Neural progenitor cell (in vitro differentiated cells): ENCODE measurements at regions not wholly inside any gene's neighbourhood (a gene's known extent, or its start where the extent isn't known, plus 50 kb on each side); places are given as distances from the start of the nearest gene placed in this dataset. TPM values are rescaled to one million over a fixed set of nuclear protein-coding genes. Genes with fewer than 3 reads are reported as not detected.
"Not testable (repeated sequence)": the region's sequence is repeated elsewhere in the genome, so short reads cannot be mapped to it uniquely, and the experiment has no call there.

Source experiments
- DNase-seq: peaks from one replicate; pipeline ENCODE4 v3.0.0-alpha.2; 2016; ENCODE audit warnings: low spot score
- H2AFZ ChIP-seq: fragments of 200-600 bp; sonication (generic); replicated peaks from 2 replicates; pipeline ENCODE4 v1.6.1; 2016; ENCODE audit warnings: antibody characterized with exemption
- H3F3A ChIP-seq: fragments of 200-600 bp; sonication (generic); 2 replicates; pipeline ENCODE4 v1.6.1; 2016; ENCODE audit warnings: antibody characterized with exemption, low read depth
- H3K27ac ChIP-seq: fragments of 200-600 bp; sonication (generic); 2 replicates; pipeline ENCODE4 v1.5.1; 2016; ENCODE audit warnings: mild to moderate bottlenecking
- H3K27me3 ChIP-seq: fragments of 200-600 bp; sonication (generic); 2 replicates; pipeline ENCODE4 v1.6.1; 2016; ENCODE audit warnings: mild to moderate bottlenecking, moderate library complexity
- H3K36me3 ChIP-seq: fragments of 200-600 bp; sonication (generic); 2 replicates; pipeline ENCODE4 v1.5.1; 2016
- H3K4me1 ChIP-seq: fragments of 200-600 bp; sonication (generic); 2 replicates; pipeline ENCODE4 v1.6.1; 2016; ENCODE audit warnings: mixed run types
- H3K4me2 ChIP-seq: fragments of 200-600 bp; sonication (generic); 2 replicates; pipeline ENCODE4 v1.6.1; 2016
- H3K4me3 ChIP-seq: fragments of 200-600 bp; sonication (generic); 2 replicates; pipeline ENCODE4 v1.5.1; 2016
- H3K79me2 ChIP-seq: fragments of 200-600 bp; sonication (generic); 2 replicates; pipeline ENCODE4 v1.6.1; 2016; ENCODE audit warnings: low read depth
- H3K9ac ChIP-seq: fragments of 200-600 bp; sonication (generic); 2 replicates; pipeline ENCODE4 v1.6.1; 2016
- H3K9me3 ChIP-seq: fragments of 200-600 bp; sonication (generic); 2 replicates; pipeline ENCODE4 v1.5.1; 2016; ENCODE audit warnings: low read depth
- H4K20me1 ChIP-seq: fragments of 200-600 bp; sonication (generic); 2 replicates; pipeline ENCODE4 v1.6.1; 2016; ENCODE audit warnings: low read depth
- H3K27ac Mint-ChIP-seq: 3 replicates; pipeline ENCODE4 v1.8.0; 2021; ENCODE audit warnings: mixed read lengths
- H3K27me3 Mint-ChIP-seq: 2 replicates; pipeline ENCODE4 v1.8.0; 2022; ENCODE audit warnings: low read depth, mild to moderate bottlenecking, inconsistent platforms, moderate library complexity, mixed read lengths; ENCODE audit not compliant: insufficient read depth
- H3K36me3 Mint-ChIP-seq: 3 replicates; pipeline ENCODE4 v1.8.0; 2021; ENCODE audit warnings: mixed read lengths
- H3K4me1 Mint-ChIP-seq: 3 replicates; pipeline ENCODE4 v1.8.0; 2021; ENCODE audit warnings: mixed read lengths
- H3K4me3 Mint-ChIP-seq: 3 replicates; pipeline ENCODE4 v1.8.0; 2021; ENCODE audit warnings: mild to moderate bottlenecking, moderate library complexity, mixed read lengths
- H3K9me3 Mint-ChIP-seq: 3 replicates; pipeline ENCODE4 v1.8.0; 2020; ENCODE audit warnings: mixed read lengths
- EZH2 ChIP-seq: fragments of 200-600 bp; sonication (generic); IDR thresholded peaks from 2 replicates; pipeline ENCODE4 v1.6.1; 2017; ENCODE audit warnings: antibody characterized with exemption, mild to moderate bottlenecking, moderate library complexity
- EZH2phosphoT487 ChIP-seq: fragments of 200-600 bp; sonication (generic); IDR thresholded peaks from 2 replicates; pipeline ENCODE4 v1.6.1; 2017; ENCODE audit warnings: antibody characterized with exemption
- small RNA-seq: library from RNA; depleted of rRNA; stranded (forward); fragments of <200 nt; gene quantifications from one replicate; pipeline ENCODE3, GENCODE V24; 2015
- TF ChIP-seq, protein P1 (sequence below): fragments of 200-600 bp; sonication (generic); IDR thresholded peaks from 2 replicates; pipeline ENCODE4 v1.5.1; 2017; ENCODE audit warnings: antibody characterized with exemption, mild to moderate bottlenecking

DNA sequence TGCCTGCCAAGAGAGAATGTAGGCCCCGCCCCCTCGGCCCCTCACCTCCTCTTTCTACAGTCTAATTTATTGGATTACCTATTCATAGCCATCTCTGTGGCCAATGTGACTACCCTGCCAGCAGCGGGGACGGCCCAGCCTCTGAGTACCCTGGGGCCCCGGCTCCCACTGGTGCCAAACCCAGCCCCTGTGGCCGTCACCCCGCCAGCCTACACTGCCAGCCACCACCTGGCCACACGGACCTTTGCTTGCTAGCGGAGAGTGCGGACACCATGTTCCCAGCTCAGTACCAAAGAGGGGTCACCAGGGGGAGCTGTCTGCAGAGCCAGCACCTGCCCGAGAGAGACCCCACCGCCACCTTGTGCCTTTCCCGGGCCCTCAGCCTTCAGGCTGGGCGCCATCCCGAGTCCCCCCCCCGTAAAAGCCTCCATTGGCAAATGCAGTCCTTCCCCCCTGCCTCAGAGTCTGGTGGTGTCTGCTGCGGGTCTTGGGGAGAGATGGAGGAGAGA is 511.1 kb downstream of the ZNF37A start:
- TF ChIP-seq EZH2 (no peak), EZH2phosphoT487 (no peak)
- TF ChIP-seq, protein P1, sequence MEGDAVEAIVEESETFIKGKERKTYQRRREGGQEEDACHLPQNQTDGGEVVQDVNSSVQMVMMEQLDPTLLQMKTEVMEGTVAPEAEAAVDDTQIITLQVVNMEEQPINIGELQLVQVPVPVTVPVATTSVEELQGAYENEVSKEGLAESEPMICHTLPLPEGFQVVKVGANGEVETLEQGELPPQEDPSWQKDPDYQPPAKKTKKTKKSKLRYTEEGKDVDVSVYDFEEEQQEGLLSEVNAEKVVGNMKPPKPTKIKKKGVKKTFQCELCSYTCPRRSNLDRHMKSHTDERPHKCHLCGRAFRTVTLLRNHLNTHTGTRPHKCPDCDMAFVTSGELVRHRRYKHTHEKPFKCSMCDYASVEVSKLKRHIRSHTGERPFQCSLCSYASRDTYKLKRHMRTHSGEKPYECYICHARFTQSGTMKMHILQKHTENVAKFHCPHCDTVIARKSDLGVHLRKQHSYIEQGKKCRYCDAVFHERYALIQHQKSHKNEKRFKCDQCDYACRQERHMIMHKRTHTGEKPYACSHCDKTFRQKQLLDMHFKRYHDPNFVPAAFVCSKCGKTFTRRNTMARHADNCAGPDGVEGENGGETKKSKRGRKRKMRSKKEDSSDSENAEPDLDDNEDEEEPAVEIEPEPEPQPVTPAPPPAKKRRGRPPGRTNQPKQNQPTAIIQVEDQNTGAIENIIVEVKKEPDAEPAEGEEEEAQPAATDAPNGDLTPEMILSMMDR = no peak
- Histone ChIP-seq H3K4me2 (no peak overlapping the region), H3K4me1 (no peaks in the 10 kb centered on the region), H3K9ac (no peak overlapping the region), H3K36me3 (no peaks in the 10 kb centered on the region), H3K79me2 (no peaks in the 10 kb centered on the region), H4K20me1 (no peaks in the 10 kb centered on the region), H3K4me3 (no peak overlapping the region), H3K27ac (no peak overlapping the region), H3K27me3 (no peaks in the 10 kb centered on the region), H3F3A (no peaks in the 10 kb centered on the region), H2AFZ (no peak overlapping the region), H3K9me3 (no peaks in the 10 kb centered on the region)
- Mint-ChIP-seq H3K27me3 (no peaks in the 10 kb centered on the region), H3K4me3 (no peak overlapping the region), H3K9me3 (peaks cover 46% of the 10 kb centered on the region), H3K36me3 (no peaks in the 10 kb centered on the region), H3K27ac (no peak overlapping the region), H3K4me1 (no peaks in the 10 kb centered on the region)
- DNase-seq = no peak

DNA sequence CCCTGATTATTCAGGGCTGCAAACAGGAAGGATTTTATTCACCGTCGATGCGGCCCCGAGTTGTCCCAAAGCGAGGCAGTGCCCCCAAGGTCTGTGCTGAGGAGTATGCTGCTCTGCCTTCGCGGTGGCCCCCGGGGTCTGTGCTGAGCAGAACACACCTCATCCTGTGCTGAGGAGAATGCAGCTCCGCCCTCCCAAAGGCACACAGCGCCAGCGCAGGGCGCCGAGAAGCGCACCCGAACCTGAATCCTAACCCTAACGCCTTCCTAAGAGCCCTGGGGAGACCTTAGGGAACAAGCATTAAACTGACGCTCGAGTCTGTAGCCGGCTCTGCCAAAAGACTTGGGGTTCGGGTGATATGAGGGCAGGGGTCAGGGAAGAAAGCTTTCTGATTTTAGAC is 521.5 kb downstream of the ZNF37A start:
- H3K36me3 ChIP-seq, H3K4me1 Mint-ChIP-seq, H3K79me2 ChIP-seq, H3K27me3 ChIP-seq, H3K27ac Mint-ChIP-seq, H3K36me3 Mint-ChIP-seq, H3F3A ChIP-seq, H3K9me3 ChIP-seq, H2AFZ ChIP-seq, H3K4me3 ChIP-seq, H3K27me3 Mint-ChIP-seq, H3K9ac ChIP-seq, H4K20me1 ChIP-seq, DNase-seq, H3K27ac ChIP-seq, H3K4me1 ChIP-seq, H3K4me3 Mint-ChIP-seq, H3K4me2 ChIP-seq: not testable (repeated sequence)
- H3K9me3 Mint-ChIP-seq = peaks cover 31% of the 10 kb centered on the region

DNA sequence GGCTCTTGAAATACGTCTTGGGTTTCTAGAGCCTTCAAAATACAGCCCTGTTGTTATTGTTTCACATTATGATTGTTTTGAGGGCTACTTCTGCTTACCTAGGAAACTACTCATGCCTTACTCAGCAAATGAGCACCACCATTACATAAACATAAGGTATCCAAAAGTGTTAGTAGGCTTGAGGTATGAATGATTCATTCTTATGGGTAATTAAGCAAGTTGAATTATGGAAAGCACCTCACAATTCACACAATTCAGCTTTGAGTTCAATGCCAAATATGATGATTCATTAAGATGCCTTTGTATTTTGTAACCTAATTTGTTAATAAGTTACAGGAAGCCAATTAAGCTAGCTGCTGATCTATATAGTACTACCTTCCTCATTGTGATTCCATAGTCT is 525.7 kb downstream of the ZNF37A start:
- H3K9ac ChIP-seq, H3K9me3 ChIP-seq, H3K27ac ChIP-seq, H3K4me1 Mint-ChIP-seq, H4K20me1 ChIP-seq, DNase-seq, H2AFZ ChIP-seq, H3K4me1 ChIP-seq, H3K4me3 ChIP-seq, H3K36me3 ChIP-seq, H3K4me3 Mint-ChIP-seq, H3K27me3 Mint-ChIP-seq, H3K79me2 ChIP-seq, H3F3A ChIP-seq, H3K36me3 Mint-ChIP-seq, H3K27me3 ChIP-seq, H3K27ac Mint-ChIP-seq, H3K4me2 ChIP-seq: not testable (repeated sequence)
- H3K9me3 Mint-ChIP-seq = peaks cover 10% of the 10 kb centered on the region

DNA sequence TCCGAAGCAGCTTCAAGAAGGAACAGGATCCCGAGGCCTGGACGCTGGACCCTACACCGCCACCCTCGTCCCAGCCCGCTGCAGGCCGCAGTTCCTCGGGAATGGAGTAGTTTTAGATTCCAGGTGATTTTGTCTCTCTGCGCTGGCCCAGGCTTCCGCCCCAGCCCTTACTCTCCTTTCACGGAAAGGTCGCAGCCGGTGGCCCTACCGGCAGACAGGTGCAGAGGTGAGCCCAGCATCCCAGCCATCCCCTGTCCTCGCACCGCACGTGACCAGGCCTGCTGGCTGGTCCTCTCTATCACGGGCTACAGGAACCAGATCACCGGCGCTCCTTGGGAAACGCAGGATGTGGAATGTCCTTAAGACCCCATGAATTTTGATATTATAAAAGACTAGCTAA is 541.5 kb downstream of the ZNF37A start:
- not testable (repeated sequence) for H3K36me3 Mint-ChIP-seq, H3K4me2 ChIP-seq, H3K27ac ChIP-seq, H3K79me2 ChIP-seq, H3K9ac ChIP-seq, H4K20me1 ChIP-seq, H3K4me3 Mint-ChIP-seq, H3F3A ChIP-seq, H3K9me3 ChIP-seq, DNase-seq, H3K4me1 Mint-ChIP-seq, H3K27me3 ChIP-seq, H3K36me3 ChIP-seq, H3K4me3 ChIP-seq, H3K9me3 Mint-ChIP-seq, H2AFZ ChIP-seq, H3K27me3 Mint-ChIP-seq, H3K27ac Mint-ChIP-seq, H3K4me1 ChIP-seq

Small RNA genes lying in the stretch of these regions (small RNA-seq; reads per million reads assigned to genes)
- gene AL133173.2 = not detected
